CD4-positive, alpha-beta T cell treated with Interleukin-4 for 4 hours (primary cell): ENCODE measurements at regions not wholly inside any gene's neighbourhood (a gene's known extent, or its start where the extent isn't known, plus 50 kb on each side); places are given as distances from the start of the nearest gene placed in this dataset.
A peak's percentile ranks its signal among the peaks of the same experiment; 100 is the strongest.

Source experiments
- DNase-seq: peaks from one replicate; pipeline ENCODE4 v3.0.0-alpha.2; 2020

DNA sequence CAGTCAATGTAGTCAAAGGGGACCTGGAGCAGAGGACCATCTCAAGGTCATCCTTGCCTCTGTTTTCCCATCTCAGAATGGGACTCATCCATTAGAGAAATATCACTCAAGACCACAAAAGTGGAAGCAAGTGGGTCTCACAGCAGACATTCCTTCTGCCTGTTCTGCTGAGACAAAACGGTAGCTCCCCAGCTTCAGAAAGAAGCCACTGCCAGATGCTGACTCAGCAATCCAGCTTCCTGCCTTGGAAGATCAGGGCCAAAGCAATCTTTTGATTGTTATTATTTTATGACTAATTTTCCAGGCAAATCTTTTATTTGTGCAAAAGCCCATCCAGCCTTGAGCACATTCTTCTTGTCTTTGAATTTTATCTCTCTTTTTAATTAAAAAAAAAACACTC lies 86.8 kb downstream of the CCT6B start:
- DNase-seq, result no peak

DNA sequence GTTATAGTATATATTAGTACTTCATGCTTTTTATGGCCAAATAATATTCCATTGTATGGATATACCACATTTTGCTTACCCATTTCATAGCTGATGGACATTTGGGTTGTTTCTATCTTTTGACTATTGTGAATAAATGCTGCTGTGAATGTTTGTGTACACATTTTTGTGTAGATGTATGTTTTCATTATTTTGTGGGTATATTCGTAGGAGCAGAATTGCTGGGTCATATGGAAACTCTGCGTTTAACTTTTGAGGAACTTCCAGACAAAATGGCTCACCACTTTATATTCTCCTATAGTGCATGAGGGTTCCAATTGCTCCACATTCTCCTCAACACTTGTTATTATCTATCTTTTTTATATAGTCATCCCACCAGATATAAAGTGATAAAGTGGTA lies 88.6 kb downstream of the CCT6B start:
- no peak for DNase-seq

DNA sequence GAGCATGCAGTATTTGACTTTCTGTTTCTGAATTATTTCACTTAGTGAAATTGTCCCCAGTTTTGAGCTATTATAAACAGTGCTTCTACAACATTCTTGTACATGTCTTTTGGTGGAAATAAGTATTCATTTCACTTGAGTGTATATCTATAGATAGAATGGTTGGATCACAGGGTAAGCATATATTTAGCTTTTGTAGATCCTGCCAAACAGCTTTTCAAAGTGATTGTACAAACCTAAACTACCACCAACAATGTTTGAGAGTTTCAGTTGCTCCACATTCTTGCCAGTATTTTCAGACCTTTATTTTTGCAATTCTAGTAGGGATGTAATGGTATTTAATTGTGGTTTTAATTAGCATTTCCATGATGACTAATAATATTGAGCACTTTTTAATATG lies 91.6 kb downstream of the CCT6B start:
- no peak for DNase-seq

DNA sequence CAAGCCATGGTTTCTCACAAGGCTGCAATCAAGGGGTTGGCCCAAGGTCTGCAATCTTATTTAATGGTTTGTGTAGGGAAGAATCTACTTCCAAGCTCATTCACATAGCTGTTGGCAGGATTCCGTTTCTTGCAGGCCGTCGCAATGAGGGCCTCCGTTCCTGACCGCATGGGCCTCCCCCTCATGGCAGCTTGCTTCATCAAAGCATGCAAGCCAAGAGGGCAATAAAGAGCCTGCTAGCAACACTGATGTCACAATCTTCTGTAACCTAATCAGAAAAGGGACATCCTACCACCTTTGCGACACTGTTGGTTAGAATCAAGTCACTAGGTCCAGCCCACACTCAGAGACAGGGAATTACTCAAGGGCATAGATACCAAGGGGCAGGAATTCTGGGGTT lies 95.5 kb downstream of the CCT6B start:
- DNase-seq, result no peak

DNA sequence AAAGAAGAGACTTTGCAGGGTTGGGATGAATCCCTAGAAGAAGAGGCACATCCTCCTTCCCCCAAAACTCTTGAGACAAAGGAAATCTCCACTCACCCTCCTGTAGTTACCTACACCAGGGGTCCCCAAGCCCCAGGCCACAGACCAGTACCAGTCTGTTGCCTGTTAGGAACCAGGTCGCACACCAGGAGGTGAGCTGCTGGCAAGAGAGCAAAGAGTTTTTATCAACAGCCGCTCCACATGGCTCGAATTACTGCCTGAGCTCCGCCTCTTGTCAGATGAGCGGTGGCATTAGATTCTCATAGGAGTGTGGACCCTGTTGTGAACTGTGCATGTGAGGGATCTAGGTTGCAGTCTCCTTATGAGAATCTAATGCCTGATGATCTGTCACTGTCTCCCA lies 98.9 kb downstream of the CCT6B start:
- DNase-seq, result no peak

DNA sequence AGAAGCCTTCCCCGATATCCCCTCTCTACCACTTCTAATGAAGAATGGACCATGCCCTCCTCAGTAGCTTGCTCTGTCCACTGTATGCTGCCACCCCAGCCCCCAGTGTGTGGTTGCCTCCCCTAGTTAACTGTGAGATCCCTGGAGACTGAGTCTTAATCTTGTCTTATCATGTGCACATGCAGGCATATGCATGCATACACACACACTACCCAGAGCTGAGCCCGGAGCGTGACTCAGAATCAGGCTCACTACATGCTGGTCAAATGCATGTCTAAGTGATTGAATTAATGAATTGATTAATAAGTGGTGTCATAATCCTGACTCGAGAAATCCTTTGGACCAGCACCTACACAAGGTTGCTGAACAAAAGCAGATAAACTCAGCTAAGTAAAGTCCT lies 99.4 kb downstream of the CCT6B start:
- DNase-seq, result no peak

DNA sequence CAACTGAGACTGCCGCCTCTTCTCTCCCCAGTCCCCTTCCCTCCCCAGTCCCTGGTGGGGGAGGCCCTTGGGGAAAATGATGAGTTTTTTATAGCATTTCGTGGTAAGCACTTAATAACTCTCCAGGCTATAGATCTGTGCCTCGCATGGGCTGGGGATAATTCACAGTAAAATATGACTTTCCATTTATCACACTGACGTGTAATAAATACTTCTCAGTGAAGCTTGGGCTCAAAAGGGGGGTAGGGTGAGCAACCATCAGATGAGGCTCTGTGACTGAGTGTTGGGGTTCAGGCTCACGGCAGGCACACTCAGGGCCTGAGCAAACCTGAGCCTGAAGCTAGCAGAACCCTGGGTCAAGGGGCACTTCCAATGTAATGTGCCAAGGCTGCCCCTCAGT lies 101.6 kb downstream of the CCT6B start:
- no peak for DNase-seq

DNA sequence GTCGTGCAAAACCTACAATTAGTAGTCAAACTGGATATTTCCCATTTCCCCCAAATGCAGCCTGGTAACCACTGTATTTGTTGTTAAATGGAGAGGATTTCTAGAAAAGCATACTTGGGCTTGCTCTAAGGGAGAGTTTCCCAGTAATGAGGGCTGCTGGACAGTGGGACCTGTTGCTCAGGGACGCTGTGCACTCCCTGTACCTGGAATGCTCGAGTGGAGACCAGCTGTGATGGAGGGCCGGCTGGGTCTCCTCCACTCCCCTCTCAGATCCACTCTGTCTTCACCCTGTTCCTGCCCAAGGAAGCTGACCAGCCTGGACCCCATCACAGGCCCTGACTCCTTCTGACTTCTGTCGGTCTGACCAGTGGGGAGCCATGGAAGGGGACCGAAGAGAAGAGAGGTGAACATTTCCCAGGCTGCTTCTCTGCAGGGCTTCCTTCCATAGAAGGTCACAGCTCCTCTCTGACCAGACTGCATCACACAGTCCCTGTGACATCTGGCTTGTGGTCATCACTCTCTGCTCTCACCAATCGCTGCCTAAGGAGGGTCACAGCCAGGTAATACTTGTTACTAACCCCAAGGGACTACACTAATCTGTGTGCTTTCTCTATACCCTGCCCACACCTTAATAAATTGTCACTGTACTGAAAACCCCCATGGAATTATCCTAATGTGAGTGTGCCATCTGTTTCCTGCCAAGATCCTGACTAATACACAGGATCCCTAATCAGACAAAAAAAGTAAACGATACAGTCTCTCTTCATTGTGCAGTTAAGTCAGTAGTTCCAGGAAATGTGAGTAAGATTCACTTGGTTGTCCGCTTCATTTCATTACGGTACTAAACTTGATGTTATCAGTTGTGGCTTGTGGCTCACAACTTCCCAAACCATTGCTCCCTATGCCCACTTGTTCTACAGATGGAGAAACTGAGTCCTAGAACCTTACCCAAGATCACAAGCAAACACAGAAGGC lies 102.4 kb downstream of the CCT6B start:
- no peak for DNase-seq

DNA sequence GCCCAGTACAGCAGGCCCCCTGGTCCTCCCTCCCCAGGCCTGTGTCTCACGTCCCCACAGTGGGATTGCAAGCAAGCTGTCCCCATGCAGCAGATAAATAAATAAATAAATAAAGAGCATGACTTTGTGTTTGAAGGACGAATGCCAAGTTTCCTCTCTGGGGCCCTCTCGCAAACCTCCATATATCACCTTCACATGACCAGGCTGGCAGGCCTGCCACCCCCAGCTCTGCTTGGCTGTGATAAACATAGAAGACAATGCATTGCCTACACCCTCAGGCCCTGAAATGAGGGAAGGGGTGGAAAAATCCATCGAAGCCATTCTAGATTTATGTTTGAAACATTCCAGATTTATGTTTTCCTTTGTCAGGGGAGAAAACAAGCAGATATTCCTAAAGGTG lies 107.3 kb downstream of the CCT6B start:
- no peak for DNase-seq

DNA sequence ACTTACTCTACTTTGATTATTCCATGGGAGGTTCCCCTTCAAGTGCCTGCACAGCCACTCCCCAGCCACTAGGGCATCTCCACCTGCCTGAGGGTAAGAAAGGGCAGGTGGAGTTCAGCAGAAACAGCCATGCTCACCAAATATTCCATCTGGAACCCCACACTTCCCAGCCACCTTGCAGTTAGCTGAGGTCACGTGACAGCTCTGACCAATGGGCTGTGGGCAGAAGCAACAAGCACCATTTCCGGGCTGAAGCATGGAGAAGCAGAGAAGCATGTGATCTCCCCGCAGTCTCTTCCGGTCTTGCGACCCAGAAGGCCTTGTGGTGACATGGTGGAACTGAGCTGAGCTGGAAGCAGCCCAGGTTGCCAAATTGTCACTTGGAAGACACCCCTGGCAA lies 108.6 kb downstream of the CCT6B start:
- no peak for DNase-seq

DNA sequence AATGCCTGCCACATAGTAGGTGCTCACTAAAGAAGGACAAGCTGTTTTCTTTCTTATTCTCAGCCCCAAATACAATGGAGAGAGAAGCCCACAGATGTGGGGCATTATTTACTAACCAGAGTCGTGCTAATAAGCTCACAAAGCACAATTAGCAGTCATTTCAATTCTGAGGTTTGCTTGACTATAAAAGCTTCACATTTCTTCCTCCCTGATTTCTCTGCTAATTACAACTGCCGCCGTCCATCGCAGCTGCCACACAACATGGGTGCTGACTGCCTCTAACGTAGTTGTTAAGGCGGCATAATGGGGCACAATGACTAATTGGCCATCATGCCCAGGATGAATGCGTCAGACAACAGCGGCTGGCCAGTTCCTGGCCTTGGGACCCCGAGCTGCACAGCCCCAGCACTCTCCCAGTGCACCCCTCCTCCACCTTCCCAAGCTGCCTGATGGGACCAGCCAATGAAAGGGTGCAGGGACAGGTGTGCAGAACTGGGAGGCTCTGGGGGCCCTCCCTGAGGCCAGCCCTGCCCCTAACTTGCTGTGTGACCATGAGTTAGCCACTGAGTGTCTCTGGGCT lies 109.2 kb downstream of the CCT6B start:
- DNase-seq, result no peak

DNA sequence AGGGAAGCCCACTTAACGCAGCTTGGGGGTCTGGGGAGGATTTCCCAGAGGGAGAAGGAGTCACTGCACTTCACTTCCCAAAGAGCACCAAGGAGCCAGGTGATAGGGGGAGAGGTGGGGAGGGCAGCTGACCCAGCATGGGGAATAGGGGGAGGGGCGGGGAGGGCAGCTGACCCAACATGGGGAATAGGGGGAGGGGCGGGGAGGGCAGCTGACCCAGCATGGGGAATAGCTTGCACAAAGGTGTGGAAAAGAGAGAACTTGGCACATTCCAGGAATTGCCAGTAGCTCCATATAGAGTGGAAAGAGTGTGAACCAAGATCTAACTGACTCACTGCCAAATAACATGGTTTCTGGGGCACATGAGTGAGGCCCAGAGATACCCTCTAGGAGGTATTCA lies 110.3 kb downstream of the CCT6B start:
- DNase-seq, result no peak

DNA sequence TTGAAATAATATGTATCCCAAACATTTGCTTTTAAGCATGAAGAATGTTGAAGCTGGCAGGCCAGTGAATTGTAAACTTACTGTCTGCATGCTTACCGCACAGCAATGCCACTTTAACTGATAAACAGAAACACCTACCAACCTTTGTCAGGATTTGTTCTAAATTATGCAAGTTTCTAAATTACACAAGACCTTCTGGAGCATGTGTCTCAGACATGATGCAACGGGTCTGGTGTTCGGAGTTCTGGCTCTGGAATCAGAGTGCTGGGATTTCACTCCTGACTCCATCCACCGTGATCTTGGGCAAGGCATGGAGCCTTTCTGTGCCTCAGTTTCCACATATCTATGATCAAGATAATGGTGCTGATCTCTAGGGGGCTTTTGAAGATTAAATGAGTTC lies 111.2 kb downstream of the CCT6B start:
- no peak for DNase-seq

DNA sequence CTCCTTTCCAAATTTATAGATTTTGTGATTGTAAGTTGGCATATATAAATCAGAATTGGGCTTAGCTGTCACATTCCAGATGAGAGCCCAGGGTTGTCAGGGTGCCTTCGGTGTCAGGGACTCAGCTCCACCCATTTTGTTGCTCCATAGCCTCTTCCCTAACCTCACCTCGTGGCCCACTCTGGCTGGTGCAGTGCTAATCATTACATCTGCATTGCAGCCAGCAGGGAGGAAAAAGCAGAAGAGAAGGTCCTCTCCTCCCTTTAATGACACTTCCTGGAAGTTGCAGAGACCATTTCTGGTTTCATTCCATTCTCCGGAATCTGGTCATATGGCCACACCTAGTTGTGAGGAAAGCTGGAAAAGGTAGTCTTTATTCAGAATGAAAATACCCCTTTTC lies 113.3 kb downstream of the CCT6B start:
- no peak for DNase-seq

DNA sequence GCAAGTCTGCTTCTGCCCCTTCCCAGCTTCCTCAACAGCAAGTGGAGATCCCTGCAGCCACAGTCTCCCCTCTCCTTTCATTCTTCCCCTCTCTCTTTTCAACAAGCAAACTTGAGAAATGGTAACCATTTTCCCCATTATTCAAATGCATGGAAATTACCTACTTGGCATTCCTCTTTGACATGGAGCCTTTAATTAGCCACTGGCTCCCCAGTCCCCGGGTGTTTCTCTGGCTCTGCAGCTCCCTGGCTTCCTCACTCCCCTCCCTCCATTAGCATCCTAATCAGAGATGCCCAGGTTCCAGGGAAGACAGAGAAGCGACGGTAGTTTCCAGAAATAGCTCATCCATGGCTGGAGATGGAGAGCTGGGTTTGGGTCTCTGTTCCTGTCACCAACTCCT lies 116.0 kb downstream of the CCT6B start:
- no peak for DNase-seq

DNA sequence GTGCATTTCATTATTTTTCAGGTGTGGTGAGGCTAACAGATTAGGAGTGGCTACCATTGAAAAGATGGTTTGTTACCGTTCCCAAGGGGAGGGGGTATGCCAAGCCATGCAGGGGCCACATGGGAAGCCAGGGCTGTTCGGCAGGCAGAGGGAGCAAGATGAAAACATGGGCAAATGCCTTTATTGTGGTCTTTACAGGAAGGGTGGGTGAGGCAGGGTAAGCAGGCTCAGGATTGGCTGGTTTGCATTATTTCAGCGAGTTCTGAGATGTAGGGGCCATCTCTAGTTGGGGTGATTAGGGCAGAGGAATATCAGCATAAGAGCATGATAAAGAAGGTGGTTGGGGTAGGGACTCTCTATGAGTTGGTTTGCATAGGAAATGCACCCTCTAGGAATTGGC lies 117.6 kb downstream of the CCT6B start:
- no peak for DNase-seq

DNA sequence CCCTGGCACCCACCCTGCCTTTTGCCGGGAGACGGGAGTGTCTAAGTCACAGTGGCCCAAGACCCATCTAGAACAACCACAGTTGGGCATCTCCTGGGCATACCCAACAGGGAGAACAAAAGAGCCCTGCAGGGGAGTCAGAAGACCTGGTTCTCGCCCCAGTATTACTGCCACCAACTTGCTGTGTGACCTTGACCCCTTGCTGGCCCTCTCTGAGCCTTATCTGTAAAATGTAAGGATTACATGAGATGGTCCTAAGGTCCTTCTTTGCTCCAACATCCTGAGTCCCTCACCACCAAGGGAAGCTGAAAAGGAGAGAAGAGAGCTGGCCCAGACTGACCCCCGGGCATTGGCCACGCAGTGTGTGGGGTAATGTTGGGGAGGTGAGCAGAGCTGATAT lies 119.0 kb downstream of the CCT6B start:
- DNase-seq, result no peak

DNA sequence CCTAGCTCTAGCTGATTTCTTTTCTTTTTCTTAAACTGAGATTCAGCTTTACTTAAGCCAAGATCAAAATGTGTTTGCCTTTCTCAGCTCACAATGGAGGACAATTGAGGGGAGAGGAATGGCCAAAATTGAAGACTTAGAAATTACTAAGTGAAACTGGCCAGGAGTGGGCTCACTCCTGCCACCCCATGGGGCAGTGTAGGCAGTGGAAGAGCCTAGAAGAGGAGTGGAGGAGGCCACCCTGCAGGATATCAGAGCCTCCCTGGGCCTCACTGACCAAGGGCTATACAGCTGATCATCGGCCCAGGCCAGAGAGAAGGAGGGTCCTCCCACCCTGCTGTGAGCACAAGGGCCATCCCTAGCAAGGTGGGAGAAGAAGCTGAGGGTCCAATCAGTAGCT lies 119.8 kb downstream of the CCT6B start:
- DNase-seq, result no peak

DNA sequence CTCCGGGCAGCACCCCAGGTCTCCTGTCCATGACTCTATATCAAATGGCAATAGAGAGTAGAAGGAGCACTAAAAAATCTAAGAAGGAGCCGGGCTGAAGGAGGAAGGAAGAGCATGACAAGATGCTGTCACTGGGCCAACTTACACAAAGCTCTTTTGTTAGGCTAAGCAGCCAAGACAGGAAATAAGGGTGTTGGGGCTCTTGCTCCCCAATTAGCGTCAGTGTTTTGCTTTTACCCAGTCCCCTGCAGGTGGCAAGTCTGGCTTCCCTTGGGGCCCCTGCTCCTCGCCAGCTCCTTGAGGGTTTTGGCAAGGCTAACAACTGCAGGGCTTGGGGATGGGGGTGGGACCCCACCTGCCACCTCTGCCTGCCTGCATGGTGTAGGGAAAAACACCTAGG lies 120.5 kb downstream of the CCT6B start:
- DNase-seq, result peak; percentile 10

DNA sequence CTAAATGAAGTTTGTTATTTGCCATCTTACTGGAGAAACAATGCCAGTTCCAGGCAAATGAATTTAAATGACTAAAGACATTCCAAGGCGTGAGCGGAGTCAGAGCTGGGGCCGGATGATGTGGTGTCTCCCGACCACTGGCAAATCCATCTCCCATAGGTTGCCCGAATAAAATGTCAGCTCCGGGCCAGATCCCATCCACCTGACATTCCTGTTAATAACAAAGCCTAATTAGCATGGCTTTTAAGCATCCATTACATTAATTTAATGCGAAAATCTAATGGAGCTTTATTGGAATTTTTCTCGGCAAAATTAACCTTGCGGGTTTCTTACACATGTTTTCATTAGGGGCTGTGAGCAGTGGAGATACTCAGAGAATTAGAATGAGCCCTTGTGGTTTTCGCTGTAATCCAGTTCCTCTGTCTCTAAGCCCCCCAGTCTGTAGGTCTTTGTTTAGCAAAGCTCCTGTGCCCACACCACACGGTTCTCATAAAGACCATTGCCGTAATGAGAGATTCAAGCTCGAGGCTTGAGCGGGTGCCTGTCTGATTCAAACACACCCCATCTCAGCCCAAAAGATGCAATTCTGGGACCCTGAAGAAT lies 123.3 kb downstream of the CCT6B start:
- no peak for DNase-seq

DNA sequence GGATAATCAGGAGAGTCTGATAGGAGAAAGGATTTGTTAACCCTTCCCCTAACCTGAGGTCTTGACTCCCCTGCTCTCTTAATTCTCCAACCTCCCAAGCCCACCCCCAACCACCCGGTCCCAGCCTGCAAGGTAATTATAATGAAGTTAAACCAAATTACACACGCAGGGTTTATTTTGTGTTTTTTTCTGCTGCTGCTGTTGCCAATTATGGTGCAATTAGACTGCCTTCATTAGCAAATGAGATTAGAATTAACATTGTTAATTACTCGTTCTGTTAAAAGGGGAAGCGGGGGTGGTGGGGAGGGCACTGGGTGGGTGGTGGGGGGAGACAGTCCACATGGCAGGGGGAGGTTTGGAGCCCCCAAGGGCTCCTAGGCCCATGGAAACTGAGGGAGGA lies 128.9 kb downstream of the CCT6B start:
- no peak for DNase-seq

DNA sequence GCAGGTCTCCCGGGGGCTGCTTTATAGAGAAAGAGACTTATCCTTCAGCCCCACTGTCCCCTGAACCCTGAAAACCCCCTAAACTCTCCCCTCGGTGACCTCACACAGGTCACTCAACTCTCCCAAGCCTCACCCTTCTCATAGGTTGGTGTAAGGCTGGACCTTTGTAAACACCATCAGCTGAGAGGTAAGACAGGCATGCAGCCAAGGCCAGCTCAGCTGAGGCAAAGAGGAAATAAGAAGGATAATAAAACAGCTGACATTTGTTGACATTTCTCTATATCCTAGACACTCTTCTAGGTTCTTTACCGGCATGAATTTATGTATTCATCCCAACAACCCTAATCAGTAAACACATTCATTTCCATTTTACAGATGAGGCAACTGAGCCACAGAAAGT lies 134.3 kb downstream of the CCT6B start:
- no peak for DNase-seq

DNA sequence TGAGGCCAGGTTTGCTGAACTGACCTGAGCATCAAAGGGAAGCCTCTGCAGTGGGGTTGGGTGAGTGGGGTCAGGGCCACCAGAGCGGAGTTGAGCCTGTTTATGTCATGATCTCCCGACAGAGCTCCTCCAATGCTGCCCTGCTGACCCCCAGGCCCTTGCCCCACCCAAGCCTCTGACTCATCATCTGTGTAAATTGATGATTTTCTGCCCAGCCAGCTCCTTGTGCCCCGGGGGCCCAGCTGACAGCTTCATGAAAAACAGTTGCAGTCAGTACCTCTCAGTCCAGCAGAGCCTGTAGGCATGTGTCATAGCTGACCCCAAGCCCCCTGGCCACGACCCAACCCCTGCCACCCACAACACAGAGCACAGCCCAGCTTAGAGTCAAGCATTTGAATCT lies 134.9 kb downstream of the CCT6B start:
- DNase-seq, result no peak

DNA sequence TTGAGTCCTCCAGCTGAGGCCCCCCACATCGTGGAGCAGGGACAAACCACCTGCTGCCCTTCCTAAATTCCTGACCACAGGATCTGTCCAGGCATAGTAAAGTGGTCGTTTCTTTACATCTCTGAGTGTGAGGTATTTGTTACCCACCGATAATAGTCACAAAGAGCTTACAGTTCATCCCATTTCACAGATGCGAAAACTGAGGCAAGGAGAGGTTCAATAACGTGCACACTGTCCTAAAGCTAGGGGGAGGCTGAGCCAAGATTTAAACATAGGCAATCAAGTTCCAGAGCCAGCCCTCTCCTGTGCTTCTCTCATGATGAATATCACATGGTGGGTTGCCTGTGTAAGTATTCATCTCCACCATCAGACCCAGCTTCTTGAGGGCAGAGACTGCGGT lies 135.4 kb downstream of the CCT6B start:
- DNase-seq, result no peak
